SKM-1 (cell line): ENCODE measurements at regions not wholly inside any gene's neighbourhood (a gene's known extent, or its start where the extent isn't known, plus 50 kb on each side); places are given as distances from the start of the nearest gene placed in this dataset.

ENCODE experiments used
- DNase-seq: peaks from one replicate; lab custom pipeline; 2025; ENCODE audit not compliant: unreplicated experiment; lab: John Stamatoyannopoulos, UW

DNA sequence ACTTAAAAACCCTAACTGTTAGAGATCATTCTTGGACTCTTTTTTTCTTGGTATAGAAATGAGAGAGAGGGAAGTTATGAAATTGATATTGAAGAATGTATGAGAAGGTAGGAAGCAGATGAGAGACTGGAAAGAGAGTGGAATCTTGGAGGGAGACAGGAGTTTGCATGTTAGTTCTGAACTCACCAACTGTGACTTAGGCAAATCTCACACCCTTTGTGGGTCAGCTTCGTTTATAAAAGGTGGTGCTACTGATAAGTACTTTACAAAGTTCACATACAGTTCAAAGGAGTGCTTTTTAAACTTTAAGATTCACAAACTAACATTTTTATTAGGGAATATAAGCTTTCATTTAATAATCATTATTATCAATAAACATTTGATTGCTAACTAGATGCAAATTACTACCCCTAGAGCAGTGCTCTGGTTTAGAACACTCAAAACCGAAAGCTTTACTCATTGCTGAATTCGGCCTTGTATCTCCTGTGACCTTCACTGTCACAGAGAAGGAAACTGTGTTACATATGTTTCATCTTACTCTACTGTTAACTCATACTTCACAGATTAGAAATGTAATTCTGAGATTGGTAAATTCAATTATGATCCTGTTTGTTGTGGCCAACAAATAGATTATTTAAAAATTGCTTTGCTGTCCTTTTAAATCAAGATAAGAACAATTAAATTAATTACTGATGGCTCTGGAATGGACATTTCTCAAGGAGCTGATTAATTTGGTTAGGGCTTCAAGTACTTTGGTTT lies 143.2 kb downstream of the RMI1 start:
- no peak for DNase-seq

DNA sequence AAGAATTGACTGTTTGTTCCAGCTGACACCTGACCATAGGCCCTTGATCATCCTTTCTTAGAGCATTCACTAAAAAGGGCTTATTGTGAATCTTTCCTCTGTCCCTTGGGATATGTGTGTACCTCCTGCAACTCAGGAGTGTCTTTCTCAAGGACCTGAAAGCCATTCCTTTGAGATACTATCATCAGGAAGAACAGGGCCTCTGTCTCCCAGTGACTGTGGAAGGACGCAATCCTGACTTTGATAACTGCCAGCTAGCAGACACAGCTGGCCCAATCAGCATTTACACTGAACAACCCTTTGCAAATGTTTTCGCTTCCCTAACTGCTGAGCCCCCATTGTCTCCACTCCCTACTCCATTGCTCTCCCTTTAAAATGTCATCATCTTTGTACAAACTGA lies 144.4 kb downstream of the RMI1 start:
- DNase-seq = no peak

DNA sequence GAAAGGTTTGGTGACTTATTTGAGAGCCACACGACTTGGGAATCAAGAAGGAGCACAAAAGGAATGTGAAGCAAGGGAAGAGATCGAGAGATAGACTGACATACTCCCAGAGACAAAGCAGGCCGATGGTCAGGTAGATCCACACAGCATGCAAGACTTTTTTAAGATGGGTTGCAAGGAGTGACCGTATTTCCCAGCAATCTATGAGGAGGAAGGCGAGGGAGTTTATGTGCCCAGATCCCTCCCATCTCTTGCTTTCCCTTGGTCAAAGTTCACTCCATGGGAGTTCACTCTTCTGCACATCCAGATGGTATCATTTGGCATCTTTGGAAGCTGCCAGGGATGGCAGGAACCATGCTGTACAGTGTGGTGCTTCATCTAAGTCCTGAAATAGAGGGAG lies 148.9 kb downstream of the RMI1 start:
- DNase-seq = no peak

DNA sequence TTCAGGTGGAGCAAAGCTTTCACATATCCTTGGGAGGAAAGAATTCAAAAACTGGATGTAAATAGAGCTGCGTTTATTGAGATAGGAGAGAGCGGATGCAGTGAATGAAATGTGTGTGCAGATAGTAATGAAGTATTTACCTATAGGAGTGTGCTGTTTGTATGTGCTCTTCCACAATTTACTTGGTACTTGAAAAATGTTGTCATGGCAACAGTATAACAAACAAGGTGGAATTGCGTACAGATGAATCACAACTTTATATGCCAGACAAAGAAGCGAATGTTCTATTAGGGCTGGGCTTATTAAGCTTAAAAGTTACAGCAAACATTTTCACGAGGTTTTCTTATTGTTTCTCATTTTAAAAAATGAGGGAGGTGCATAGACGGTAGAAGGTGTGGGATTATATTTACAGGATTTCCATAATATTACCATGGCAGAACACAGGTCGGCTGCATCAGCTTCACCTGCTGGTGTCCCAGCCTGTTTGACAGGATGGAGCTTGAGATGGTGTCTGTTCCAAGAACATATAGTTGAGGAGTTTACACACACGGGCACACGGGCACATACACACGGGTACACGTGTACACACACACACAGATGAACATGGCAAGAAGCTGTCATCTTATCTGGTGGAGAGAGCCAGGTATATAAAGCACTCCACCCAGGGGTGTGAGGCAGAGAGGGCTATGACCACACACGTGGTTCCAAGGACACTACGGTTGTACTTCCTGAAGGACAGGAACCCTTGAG lies 155.7 kb downstream of the RMI1 start:
- DNase-seq = no peak

DNA sequence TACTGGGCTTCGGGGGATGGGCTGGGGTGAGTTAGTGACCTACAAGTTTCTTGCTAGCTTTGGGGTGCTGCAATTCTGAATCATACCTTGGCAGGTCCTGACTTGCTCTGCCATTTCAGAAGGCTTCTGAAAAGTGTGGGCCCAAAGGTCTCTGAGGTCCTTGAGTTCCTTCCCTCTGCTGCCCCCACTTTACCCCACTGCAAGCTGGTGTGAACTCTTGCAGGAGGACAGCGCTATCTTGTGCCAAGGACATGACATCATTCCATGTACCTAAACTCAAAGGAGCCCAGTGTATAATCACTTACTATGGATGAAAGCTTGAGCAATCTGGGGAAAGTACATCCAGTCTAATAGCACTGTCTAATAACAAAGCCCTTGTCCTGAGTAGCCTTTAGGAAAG lies 157.4 kb downstream of the RMI1 start:
- no peak for DNase-seq

DNA sequence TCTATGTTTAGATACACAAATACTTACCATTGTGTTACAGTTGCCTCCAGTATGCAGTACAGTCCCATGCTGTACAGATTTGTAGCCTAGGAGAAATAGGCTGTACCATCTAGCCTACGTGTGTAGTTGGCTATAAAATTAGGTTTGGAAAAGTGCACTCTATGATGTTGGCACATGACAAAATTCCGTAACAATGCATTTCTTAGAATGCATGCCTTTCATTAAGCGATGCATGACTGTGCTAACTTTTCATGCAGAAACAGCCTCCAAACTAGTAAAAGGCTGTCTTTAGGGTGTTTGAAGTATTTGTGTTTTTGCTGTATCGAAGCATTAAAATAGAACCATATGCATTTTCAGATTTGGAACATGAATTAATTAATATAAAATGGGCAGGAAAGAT lies 157.9 kb downstream of the RMI1 start:
- DNase-seq = no peak

DNA sequence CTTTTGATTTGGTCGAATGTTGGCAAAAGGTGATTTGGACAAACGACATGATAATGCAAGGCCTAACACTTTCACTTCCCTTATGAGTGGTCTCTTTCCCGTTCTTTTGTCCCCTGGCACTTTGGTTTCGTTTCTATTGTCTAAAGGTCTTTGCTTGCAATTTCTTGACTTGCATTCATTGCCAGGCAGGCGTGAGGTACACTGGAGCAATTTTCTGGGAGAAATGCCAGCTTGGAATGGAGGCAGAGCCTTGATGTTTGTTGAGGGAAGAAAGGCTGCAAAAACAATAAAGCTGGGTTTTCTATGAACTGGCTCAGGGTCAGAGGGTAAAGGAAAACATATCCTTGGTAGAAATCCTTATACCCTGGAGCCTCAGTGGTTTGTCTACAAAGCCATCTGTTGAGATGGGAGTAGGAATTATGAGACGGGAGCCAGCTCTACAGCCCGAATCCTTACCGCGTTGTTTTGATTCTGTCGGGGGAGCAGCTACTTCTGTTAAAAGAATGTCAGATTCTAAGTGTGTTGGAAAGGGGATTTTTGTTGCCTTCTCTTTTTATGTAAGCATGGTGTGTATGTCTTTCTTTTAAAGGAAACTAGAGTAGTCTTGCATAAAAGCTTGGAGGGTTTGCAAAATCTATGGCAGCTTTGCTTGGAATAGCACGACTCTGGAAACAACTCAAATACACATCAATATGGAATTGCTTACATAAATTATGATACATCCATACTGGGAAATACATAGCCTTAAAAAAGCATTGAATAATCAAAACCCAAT lies 158.9 kb downstream of the RMI1 start:
- no peak for DNase-seq

DNA sequence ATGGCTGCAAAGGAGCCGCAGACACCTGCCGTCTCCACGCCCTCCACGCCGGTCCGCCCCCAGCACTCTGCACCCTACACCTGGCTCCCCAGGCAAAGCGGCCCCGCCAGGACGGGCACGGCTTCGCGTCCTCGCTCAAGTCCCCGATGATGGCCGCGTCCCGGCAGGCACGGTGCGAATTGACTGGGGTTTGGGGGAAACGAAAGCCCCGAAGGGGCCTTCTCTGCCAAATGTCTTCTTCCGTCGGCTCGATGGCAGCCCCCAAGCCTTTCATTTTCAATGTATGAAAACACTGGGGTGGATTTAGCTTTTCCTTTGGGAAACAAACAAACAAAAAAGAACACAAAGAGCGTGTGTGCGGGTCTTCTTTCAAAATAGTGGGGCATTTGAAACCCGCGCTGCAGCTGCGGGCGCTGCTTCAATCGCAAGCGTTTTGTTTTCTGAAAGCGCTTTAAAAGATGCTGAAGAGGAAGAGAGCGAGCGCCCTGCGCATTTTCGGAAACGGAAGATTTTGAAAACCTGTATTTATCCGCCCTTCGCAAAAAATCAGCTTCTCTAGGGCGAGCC lies 160.0 kb downstream of the RMI1 start:
- no peak for DNase-seq

DNA sequence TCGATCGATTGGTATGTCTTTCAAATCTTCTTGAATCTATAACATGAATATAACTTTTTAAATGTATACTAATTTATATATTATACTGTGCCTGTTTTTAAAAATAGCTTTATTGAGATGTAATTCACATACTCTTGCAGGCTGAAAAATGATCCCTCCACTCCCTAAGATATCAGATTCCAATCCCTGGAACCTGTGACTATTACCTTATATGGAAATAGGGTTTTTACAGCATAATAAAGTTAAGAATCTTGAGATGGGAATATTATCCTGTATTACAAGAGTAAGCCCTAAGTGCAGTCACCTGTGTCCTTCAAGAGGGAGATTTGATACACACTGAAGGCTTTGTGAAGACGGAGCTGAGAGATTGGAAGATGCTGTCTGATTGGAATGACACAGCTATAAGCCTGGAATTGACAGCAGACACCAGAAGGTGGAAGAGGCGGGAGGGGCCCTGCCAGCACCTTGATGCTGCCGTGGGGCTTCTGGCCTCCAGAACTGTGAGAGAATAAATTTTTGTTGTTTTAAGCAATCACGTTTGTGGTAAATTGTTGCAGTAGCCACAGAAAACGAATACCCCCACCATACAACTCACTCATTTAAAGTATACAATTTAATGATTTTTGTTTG lies 161.3 kb downstream of the RMI1 start:
- DNase-seq = no peak

DNA sequence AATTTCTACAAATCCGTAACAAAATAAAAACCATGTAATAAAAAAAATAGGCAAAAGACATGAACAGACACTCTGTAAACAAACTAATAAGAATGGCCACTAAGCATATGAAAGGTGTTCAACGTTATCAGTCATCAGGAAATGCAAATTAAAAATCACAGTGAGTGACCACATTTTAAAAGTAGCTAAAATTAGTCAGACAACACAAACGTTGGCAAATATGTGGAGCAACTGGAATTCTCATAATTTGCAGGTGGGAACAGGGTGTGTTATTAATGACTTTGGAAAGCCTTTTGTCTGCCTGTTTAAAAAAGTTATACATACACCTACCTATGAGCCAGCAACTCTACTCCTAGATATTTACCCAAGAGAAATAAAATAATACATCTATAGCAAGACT lies 164.4 kb downstream of the RMI1 start:
- DNase-seq = no peak

DNA sequence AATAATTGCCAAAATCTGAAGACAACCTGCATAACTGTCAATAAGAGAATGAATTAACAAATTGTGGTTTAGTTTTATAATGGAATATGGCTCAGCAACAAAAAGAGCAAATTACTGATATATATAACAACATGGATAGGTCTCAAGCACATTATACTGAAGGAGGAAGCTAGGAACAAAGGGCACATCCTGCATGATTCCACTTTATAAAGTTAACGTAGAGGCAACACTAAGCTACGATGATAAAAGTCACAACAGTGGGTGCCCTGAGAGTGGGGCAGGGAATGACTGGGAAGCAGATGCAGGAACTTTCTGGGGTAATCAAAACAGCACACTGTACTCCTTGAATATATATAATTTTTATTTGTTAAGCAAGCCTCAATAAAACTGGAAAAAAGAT lies 165.2 kb downstream of the RMI1 start:
- no peak for DNase-seq

DNA sequence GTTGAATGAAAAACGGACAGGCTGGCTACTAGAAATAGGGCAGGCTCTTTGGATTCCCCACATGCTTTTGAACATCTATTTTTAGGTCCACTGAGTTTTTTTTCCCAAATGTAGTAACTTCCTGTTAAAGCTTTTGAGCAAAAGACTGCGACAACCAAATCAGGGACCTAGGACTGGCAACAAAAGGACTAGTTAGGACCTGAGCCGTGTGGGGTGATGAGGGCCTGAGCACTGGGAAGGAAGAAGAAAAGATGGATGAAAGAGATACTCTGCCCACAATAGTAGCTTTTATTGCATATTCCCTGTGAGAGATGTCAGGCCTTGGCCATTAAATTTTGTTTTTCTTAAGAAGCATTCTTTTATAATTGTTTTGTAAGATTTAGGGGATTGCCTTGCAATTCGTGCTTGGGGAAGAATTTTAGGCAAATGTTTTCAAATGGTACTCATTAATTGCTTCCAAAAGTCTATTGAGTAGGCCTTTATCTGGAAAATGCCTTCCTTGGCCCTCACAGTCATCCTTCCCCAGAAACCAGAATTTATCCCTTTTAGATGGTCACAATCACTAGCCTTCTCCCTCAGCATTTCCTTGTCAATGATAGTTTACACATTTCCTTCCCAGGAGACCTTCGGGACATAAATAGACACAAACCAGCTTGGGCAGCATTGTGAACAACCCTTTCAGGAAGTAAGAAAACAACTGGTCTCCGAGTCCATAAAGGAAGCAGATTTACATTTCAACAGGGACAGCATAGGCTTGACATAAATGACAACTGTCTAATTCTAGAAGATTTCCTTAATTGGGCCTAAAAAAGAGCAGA lies 166.5 kb downstream of the RMI1 start:
- no peak for DNase-seq

DNA sequence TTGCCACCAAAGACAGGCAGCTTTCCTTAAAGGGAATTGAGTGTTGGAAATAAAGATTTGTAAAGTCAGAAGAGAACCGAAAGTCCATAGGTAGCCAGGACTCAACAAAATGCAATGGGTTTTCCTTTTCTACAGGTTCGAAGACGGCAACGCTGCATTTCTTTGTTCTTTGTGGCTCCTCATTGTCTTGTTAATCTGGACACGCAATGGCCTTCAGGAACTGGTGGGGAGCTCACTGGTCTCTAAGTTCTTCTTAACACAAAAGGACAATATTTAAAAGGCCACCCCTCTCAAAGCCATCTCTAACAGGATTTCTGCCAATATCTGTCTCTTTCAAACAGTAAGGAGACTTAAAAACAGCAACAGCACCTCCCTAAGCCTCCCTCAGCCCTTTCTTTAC lies 170.6 kb downstream of the RMI1 start:
- no peak for DNase-seq

DNA sequence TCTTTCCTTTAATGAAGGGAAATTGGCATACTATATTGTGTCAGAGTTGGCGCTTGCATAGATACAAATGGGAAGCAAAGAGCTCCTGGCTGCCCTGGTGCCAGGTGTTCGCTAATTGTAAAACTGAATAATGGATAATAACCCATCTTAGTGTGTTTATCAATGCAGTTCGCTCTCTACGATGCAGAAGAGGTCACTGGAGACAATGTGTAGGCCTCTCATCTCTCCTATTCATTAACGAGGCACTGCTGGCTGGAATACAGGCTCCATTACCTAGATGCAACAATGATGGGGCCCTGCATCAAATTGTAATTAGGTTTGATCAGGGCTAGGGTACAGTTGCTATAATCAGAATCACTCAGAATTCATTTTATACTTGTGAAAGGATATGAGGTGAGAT lies 171.0 kb downstream of the RMI1 start:
- DNase-seq = no peak

DNA sequence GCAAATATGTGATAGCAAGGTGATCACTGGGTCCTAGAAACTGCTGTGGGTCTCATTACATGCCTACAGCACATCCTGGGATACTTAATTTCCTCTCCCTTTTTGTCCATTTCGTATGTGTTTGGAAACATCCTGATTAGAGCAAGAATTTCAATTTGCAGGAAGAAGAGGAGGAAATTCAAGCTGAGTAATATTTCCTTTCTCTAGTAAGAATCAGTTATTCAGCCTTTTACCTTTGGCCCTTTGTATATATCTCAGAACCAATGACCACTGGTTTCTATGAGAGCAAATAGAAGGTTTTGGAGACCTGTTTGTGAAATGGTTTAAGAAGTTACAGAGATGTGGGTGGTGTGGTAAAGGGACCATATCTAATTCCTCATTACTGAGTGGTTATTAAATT lies 171.6 kb downstream of the RMI1 start:
- DNase-seq = no peak

DNA sequence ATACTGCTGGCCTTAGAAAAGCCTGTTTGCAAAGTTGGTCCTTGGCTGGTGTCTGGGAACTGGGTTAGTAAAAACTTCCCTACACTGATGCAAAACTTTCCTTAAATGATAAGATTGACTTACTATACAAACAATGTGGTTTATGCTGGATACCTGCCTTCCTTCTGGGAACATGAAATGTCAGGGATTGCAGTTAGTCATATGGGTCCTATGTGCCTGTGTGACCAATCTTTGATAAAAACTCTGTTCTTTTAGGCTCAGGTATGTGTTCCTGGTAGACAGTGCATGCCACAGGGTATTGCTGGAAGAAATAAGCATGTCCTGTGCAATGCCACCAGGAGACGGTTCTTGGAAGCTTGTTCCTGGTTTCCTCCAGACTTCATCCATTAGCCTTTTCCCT lies 173.3 kb downstream of the RMI1 start:
- DNase-seq = no peak

DNA sequence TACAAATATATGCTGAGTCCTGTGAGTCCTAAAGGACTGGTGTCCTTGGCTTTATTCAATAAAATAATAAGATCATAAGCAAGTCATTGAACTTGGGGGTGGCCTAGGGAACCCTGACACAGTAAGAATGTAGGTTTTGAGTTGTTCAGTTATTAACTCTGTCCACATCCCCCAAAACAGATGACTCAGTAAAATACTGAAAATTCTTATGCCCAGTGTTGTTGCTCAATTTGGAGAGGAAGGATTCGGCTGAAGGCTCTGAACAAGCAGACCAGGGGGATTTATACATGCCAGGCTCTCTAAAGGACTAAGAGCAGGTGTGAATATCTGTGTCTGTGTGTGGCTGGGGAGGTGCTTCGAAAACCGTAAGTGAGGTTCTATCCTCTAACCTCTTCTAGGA lies 173.7 kb downstream of the RMI1 start:
- no peak for DNase-seq

DNA sequence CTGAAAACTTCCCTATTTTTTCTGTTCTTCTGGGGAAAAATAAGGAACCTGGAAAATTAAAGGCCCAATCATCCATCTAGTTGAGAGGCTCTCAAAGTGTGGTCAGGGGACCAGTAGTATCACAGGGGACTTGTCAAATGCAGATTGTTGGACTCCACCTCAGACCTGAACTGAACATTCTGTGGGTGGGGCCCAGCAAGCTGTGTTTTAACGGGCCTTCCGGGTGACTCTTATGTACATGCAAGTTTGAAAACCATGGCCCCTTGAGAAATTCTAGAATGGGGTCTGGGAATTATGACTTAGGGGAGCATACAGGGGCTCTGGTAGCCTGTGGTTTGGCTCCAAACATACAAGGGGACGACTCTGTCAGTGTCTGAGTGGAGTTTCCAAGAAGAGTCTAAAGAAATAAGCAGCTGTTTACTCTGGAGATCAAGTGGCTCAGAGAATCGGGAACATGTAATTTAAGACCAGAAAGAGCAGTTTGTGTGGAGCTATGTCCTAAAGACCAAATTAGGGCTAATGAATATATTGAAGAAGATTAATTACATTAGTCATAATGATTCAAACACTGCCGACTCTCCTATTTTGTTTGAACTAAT lies 177.4 kb downstream of the SLC28A3 start:
- DNase-seq = no peak

DNA sequence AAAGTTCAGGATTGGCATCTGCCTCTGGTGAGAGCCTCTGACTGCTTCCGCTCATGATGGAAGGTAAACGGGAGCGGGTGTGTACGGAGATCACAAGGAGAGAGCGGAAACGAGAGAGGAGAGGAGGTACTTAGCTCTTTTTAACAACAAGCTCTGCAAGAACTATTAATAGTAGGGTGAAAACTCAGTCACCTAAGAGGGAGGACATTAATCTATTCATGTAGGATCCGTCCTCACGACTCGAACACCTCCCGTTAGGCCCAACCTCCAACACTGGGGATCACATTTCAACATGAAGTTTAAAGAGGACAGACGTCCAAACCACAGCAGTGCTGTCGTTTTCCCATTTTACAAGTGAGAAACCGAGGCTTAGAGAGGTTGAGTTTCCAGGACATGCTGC lies 173.7 kb downstream of the SLC28A3 start:
- no peak for DNase-seq

DNA sequence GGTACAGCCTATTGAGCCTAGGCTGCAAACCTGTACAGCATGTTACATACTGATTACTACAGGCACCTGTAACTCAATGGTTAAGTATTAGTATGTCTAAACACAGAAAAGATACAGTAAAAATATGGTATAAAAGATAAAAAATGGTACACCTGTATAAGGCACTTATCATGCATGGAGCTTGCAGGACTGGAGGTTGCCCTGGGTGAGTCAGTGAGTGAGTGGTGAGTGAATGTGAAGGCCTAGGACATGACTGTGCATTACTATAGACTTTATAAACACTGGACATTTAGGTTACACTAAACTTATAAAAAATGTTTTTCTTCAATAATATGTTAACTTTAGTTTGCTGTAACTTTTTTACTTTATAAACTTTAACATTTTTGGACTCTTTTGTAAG lies 171.3 kb downstream of the SLC28A3 start:
- no peak for DNase-seq
